Neural progenitor cell (in vitro differentiated cells): ENCODE measurements at regions not wholly inside any gene's neighbourhood (a gene's known extent, or its start where the extent isn't known, plus 50 kb on each side); places are given as distances from the start of the nearest gene placed in this dataset.

ENCODE experiments used
- EZH2 ChIP-seq: fragments of 200-600 bp; sonication (generic); IDR thresholded peaks from 2 replicates; pipeline ENCODE4 v1.6.1; 2017; ENCODE audit warnings: antibody characterized with exemption, mild to moderate bottlenecking, moderate library complexity
- EZH2phosphoT487 ChIP-seq: fragments of 200-600 bp; sonication (generic); IDR thresholded peaks from 2 replicates; pipeline ENCODE4 v1.6.1; 2017; ENCODE audit warnings: antibody characterized with exemption
- TF ChIP-seq, protein P1 (sequence below): fragments of 200-600 bp; sonication (generic); IDR thresholded peaks from 2 replicates; pipeline ENCODE4 v1.5.1; 2017; ENCODE audit warnings: antibody characterized with exemption, mild to moderate bottlenecking

GRCh38 chr5:153866176-153866575, 172.5 kb downstream of the FAM114A2 start:
- TF ChIP-seq, protein P1, sequence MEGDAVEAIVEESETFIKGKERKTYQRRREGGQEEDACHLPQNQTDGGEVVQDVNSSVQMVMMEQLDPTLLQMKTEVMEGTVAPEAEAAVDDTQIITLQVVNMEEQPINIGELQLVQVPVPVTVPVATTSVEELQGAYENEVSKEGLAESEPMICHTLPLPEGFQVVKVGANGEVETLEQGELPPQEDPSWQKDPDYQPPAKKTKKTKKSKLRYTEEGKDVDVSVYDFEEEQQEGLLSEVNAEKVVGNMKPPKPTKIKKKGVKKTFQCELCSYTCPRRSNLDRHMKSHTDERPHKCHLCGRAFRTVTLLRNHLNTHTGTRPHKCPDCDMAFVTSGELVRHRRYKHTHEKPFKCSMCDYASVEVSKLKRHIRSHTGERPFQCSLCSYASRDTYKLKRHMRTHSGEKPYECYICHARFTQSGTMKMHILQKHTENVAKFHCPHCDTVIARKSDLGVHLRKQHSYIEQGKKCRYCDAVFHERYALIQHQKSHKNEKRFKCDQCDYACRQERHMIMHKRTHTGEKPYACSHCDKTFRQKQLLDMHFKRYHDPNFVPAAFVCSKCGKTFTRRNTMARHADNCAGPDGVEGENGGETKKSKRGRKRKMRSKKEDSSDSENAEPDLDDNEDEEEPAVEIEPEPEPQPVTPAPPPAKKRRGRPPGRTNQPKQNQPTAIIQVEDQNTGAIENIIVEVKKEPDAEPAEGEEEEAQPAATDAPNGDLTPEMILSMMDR, result no peak
- TF ChIP-seq EZH2phosphoT487, result no peak
- TF ChIP-seq EZH2, result no peak
